Stimulated activated CD8-positive, alpha-beta memory T cell treated with anti-CD3 and anti-CD28 coated beads, Interleukin-7, amount 100 ng/mL, for 48 hours (primary cell): ENCODE measurements at regions not wholly inside any gene's neighbourhood (a gene's known extent, or its start where the extent isn't known, plus 50 kb on each side); places are given as distances from the start of the nearest gene placed in this dataset.
"Not testable (repeated sequence)": the region's sequence is repeated elsewhere in the genome, so short reads cannot be mapped to it uniquely, and the experiment has no call there.

Source experiments
- DNase-seq, 2 donors: peaks; one replicate each; pipeline ENCODE4 v3.0.0-alpha.2; 2020; ENCODE audit warnings: low read depth in 1 of 2; ENCODE audit errors: extremely low read depth in 1 of 2

DNA sequence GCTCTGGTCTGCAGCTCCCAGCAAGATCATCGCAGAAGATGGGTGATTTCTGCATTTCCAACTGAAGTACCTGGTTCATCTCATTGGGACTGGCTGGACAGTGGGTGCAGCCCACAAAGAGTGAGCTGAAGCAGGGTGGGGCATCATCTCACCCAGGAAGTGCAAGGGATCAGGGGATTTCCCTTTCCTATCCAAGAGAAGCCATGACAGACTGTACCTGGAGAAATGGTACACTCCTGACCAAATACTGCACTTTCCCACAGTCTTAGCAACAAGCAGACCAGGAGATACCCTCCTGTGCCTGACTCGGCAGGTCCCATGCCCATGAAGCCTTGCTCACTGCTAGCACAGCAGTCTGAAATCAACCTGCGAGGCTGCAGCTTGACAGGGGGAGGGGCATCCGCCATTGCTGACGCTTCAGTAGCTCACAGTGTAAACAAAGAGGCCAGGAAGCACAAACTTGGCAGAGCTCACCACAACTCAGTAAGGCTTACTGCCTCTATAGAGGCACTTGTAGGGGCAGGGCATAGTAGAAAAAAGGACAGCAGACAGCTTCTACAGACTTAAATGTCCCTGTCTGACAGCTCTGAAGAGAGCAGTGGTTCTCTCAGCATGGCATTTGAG is 60.5 kb downstream of the AREG start:
- not testable (repeated sequence) for DNase-seq

DNA sequence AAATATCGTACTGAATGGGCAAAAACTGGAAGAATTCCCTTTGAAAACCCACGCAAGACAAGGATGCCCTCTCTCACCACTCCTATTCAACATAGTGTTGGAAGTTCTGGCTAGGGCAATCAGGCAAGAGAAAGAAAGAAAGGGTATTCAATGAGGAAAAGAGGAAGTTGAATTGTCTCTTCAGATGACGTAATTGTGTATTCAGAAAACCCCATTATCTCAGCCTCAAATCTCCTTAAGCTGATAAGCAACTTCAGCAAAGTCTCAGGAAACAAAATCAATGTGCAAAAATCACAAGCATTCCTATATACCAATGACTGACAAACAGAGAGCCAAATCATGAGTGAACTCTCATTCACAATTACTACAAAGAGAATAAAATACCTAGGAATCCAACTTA is 64.4 kb downstream of the AREG start:
- not testable (repeated sequence) for DNase-seq

DNA sequence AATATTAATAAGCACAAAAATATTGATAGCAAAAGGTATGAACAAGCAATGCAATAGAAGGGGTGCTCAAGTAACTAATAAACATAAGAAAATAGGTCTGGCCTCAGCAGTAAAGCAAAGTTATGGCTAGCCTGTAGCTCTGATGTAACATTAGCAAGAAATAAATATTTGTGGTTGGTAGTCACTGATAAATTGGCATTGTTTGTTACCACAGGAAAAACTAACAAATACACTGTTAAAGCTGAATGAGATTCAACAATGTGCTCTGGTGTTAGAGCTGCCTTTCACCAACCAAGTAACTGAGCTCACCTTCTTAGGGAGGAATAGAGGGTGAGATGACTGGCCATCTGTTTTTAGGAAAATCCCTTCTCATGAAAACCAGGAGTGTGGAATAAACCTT is 71.4 kb downstream of the AREG start:
- DNase-seq = no peak

DNA sequence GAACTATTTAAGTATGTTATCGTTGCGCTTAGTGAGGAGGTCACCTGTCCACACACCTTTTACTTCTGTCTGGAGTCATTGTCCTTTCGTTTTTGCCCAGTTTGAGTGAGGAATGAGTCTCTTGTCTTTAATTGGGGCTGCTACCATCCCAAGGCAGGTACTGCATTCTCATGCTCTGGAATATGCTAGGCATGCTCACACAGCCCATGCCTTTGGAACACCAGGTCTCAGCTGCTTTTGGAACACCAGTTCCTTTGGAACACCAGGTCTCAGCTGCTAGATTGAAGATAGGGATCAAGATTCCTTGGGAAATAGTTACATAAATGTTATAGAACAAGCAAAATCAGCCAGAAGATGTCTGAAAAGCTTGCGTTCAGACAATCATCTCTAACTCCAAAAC is 73.1 kb downstream of the AREG start:
- DNase-seq = no peak

DNA sequence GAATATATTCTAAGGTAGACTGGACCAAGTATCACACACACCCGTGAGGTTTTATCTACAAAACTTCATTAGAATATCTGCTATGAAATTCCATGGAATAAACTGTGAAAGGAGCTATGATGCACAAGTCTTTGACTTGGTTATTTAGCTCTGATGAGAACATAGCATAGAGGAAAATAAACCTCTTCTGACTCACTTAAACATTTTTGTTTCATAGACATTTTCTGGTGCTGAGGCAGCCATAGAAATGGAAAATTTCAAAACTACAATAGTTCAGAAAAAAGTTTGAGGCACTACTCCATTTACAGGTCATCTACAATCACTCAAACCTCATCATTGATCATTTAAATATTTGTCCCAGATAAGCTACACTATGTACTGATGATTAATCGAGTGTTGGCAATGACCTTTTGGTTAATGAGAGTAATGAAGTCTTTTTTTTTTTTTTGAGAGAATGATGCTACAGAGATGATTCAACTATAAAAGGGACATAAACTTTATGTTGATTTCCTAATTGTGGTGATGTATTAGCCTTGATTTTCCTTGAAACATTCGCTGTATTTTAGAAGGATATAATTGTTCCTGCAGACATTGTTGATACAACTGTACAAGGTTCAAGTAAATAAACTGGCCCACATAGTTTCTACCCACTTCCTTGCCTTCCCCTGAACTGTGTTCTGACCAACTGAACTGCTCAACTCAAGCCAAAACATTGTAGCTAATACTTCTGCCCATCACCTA is 77.5 kb downstream of the AREG start:
- no peak for DNase-seq

DNA sequence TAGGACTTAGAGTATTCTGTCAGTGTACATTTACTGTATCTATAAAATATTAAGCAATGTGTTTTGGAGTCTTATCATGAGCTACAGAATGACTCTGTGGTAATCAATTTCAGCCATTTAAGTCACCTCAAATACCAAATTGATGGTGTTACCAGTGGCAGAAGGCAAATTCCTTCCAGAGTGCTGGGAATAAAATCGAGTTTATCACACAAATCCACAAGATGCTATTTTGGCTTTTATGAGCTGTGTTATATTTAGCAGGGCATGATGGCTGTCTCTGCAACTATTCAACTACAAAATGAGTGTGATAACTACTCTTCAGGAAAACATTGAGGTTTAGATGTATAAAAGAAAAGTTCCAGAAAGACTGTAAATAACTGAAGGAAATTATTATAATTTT is 78.2 kb downstream of the AREG start:
- DNase-seq = no peak

DNA sequence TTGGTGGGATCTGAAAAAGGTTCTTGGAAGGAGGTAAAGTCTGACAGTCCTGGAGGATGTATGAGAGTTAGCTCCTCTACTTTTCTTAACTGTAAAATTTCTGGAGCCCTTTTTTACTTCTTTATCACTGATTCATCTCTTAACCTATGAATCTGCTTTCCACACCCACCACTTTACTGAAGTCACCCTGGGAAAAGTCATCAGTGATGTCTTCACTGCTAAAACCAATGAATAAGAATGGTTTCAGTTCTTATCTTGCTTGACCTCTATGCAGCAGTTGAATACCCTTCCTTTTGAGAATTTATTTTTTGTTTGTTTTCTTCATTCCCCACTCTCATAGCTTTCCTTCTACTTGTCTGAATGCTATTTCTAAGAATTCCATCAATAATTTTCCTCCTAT is 80.0 kb downstream of the AREG start:
- no peak for DNase-seq

DNA sequence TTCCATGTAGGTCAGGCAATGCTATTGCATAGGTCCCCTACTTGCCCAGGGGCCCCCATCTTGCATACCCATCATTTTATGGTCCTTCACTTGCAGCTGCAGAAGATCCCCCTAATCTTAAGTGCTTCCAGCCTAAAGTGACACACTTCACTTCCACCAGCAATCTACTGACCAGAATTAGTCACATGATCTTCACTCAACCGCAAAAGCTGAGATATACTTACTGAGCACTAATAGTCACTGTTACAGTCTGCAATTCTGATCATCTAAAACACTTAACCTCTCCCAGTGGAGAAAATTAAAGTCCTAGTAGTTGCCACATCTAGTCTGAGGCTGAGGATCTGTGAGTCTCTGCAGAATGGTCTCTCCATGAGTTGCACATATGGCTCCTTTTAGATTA is 82.1 kb downstream of the AREG start:
- no peak for DNase-seq

DNA sequence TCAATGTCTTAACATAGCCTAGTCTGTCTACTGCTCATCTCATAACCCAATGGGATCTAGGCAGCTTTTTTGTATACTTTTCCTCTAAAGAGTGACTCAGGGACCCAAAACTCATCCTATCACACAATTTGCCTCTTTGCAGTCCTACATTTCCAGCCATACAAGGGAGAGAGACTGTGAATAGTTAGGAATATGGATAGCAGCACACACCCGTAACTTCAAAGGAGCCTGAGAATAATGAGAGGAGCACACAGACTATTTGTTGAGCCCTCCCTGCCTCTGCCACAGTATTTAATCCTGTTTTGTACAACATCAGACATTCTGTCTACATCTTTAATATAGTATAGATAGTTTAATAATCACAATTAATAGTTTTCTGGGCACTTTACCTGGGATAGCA is 83.2 kb downstream of the AREG start:
- no peak for DNase-seq

DNA sequence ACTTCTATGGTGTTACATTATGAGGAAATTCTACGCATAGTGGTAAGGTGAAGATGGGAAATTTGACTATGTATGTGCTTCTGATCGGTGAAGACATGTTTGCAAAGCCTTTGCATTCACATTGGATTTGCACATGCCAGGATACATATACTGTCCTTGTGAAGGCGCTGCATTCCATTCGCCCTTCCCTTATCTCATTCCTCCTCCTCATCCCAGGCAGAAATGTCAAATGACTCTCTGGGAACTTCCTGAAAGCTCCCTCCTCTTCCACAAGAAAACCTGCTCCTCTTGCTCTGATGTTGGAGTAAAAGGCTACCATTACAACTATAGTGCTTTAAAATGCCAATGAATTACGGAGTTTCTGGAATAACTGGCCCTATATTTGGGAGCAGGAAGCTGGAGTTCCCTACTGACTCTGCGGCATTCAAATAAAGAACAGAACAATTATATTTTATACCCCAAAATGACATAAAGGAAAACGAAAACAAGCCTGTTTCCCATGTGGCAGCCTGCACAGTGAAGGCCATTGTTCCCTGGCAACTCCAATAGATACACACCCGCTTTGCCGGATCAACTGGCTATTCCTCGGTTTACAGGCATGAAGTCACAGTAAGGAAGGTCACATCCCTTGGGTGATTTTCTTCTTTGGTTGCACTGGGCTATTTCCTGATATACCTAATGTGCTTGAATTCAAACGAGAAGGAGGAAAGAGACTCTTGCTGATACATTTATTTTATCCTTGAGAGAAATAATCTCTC is 84.5 kb downstream of the AREG start:
- no peak for DNase-seq

DNA sequence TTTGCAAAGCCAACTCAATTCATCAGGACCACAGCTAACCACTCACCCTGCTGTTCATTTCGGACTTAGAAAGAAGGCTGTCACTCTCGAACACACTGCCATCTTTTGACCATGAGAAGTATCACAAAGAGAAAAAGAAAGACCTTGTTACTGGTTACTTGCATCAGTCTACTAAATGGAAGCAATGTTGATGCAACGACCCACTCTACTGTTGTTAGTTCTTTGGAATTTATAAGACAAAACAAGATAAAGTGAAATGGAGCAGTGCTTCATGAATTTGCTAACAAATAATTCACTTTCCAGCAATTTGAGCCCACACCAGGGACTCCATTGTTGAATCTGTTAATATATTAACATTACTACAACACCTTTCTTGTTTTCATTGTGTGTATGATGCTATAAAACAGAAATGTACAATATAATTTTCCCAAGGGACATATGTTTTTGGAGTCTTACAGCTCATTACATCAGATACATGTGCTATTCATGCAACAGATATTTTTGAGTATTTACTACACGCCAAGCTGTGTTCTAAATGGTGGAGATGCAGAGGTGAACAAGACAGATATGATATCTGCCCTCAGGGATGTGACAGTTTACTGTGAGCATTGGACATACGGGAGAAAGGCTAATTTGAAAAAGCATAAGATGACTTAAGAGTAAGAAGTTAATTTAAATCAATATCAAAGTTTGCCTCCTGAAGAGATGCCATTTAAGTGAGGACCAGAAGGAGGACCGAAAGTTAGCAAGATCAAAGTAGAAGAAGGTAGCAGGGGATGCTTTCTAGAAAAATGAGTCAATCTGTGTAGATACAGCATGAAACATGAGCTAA is 87.2 kb downstream of the AREG start:
- DNase-seq = no peak

DNA sequence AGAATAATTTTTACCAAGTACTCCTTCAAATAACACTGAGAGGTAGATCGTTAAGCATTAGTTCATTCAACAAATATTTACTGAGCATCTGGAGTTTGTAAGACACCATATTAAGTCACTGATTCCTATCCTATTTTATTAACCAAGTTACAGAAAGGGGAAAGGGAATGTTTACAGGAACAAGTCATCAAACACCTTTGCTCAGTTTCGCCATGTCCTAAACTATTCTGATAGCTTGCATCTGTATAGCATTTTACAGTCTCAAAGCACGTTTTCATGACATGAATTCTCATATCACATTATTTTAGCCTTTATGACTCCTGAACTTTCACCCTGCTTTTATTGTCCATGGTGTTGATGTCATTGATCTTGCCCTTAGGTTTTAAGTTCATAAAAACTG is 89.2 kb downstream of the AREG start:
- DNase-seq = no peak

DNA sequence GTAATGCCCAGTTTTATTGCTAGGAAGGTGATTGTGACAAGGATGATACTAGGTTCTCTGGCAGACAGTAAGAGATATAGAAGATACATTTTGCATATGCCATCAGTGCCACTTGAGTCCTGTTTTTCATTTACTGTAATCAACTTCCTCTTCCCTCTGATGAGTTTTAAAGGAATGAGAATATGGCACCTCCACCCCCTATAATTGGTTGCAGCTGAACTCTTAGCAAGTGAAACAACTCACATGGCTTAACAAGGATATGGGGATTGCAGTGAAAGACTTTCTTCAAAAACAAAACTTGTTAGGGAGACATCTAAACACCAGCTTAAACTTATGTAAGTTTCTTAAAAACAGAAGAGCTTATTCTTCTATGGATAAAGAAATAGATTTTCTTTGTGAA is 90.0 kb downstream of the AREG start:
- no peak for DNase-seq

DNA sequence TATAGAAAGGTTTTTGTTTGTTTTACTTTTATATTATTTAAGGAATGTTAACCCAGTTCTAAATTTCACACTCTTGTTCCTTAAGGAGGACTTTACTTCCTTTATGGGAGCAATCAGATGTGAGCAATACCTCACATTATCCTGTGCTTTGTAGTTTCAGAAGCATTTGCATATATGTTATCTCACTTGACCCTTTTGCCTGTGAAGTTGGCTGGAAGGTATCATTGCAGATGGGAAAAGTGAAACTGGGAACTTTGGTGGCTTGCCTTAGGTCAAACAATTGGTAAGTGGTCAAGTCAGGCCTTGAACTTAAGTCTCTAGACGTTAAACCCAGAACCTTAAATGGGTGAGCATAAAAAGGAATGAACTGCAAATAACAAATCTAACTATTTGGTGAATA is 90.6 kb downstream of the AREG start:
- no peak for DNase-seq

DNA sequence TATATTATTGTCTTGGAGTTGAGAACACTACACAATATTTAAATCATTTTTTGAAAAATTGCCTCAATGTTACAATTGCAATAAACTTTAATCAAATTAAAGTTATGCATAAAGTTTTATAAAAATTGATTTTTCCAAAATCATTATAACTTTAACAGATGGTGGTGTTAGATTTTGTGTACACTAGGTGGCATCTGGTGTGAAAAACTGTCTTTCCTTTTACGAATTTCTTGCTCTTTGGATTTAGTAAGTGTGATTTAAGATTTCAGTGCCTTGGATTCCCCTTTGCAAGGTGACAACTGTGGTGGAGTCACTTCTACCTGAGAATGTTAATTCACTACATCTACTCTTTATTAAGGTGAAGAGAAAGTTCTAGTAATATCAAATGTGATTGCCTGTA is 91.6 kb downstream of the AREG start:
- no peak for DNase-seq

DNA sequence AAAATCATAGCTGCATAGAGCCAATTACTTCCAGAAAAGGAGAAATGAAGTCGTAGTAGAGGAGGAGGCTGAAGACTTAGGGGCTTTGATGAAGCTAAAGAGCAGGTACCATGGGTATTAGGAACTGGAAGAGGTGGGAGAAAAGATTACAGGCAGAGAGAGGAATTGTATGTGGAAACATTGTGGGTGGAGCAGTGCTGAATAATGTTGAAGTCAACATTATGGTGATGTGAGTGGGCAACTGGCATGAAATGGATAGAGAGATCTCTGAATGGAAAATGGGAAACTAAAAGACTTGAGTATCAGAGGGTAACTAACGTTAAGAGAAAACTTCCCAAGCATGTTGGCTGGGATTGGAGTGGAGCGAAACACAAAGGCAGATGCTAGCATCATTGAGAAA is 92.5 kb downstream of the AREG start:
- no peak for DNase-seq

DNA sequence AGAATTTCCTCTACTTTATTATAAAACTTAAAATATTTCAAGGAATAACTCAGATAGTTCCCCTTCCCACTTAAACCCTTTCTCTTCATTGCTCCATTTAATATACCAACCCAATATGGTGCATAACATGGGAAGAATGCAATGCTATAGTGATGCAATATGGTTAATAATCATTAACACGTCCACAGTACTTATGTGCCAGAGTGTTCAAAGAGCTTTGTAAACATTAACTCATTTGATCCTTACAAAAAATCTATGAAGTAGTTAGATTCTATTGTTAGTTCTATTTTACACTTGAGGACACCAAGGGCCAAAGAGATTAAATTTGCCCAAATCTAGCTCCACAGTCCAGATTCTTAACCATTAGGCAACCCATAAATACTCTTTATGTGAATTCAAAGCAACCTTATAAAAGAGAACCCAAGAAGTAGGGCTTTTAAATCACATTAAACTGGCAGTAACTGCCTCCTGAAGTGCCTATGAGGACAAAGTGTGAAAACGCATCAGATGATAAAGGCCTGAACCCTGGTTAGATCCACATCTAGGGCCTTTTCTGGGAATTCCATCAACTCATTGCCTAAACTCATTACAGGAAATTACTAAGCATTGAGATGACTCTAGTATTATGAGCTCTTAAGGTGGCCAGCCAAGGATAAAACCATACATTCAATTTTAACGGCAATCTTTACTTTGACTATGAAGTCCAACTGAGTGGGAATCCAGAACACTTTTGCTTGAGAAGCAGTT is 94.3 kb downstream of the AREG start:
- DNase-seq = no peak

DNA sequence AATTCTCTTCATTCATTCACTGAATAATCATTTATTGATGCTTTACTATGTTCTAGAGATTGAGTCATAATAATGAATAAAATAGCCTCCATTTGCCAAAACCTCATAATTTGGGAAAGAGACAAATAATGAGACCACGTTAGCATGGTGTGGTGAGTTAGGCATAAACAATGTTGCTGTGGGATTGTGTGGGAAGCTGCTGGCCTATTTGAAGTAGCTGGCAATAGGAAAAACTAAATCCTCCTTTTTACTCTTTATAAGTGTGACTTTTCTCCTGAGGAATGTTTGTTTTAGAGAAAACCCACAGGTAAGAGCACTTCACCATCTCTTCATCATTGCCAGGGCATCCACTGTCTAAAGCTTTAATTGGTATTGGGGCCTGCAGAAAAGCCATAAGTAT is 95.3 kb downstream of the AREG start:
- no peak for DNase-seq

DNA sequence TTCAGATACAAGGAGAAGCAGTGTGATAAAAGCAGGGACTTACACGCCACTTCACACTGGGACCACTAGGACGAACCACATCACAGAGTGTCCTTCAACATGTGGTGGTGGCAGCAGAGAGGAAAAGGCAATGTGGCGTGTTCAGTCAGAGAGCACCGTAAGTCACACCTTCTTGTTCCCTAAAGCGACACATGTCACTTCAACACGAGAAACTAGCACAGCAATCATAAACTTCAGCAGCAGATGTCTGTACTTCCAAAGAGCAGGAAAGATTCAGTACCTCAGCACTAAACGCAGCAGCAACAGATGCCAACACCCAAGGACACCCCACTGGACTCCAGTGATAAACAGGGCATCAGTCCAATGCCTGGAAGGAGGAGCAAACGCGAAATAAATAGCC is 96.7 kb downstream of the AREG start:
- DNase-seq = no peak

DNA sequence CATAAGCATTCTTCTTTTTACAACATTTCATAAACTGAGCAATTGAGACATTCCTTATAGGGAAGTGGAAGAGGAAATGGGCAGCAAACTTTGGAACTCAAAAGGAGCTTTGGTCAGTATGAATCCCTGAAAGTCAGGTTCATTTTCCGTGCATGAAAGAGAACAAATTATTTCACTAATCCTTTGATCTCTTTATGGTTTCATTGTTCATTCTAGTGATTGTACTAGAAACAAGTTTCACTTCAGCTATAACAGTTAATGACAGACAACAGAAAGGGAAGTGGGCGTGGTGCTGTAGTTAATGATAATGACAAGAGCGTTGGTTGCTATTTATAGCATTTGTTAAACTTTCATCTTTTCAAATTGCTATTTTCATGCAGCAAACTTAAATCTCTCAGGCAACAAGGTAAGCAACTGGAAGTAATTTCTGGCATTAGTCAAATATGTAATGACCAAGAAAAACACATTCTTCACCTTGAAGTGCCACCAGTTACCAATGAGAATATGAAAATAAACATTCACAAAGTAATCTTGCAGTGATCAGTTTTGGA is 98.4 kb downstream of the AREG start:
- DNase-seq = no peak
